Posterior cingulate gyrus (tissue), 11 donors: ENCODE measurements at regions not wholly inside any gene's neighbourhood (a gene's known extent, or its start where the extent isn't known, plus 50 kb on each side); places are given as distances from the start of the nearest gene placed in this dataset.
"Not testable (repeated sequence)": the region's sequence is repeated elsewhere in the genome, so short reads cannot be mapped to it uniquely, and the experiment has no call there.

ENCODE experiments used
- DNase-seq, 10 donors: peaks; one replicate each; pipeline versions ENCODE4 v3.0.0 to v3.0.0-alpha.2; 2020 to 2021; ENCODE audit warnings: mixed read lengths in 3 of 10
- intact Hi-C: fragments of 100-400 bp; cut with DNase I; formaldehyde crosslinking; loops from one replicate; pipeline ENCODE4 v1.15.1; 2023

- intact Hi-C loops, result no loop called here
- DNase-seq, result no peak
These were observed 266.4 kb downstream of the PYDC2 start for GRCh38 chr3:191727338-191727737.

- intact Hi-C loops, result no loop called here
- no peak for DNase-seq
These were observed 267.2 kb downstream of the PYDC2 start for GRCh38 chr3:191728186-191728585.

- intact Hi-C loops, result no loop called here
- no peak for DNase-seq
These were observed 276.8 kb downstream of the PYDC2 start for GRCh38 chr3:191737742-191738141.

GRCh38 chr3:191740712-191741111 lies 279.7 kb downstream of the PYDC2 start:
- DNase-seq, result no peak
- intact Hi-C loops, result no loop called here

- intact Hi-C loops, DNase-seq: not testable (repeated sequence)
These were observed 280.9 kb downstream of the PYDC2 start for GRCh38 chr3:191741847-191742350.

- DNase-seq, result no peak
- intact Hi-C loops, result no loop called here
These were observed 282.3 kb downstream of the PYDC2 start for GRCh38 chr3:191743283-191743682.

- no peak for DNase-seq
- intact Hi-C loops, result no loop called here
These were observed 289.7 kb downstream of the PYDC2 start for GRCh38 chr3:191750618-191751017.

GRCh38 chr3:191753196-191753595 lies 292.2 kb downstream of the PYDC2 start:
- intact Hi-C loops, result no loop called here
- no peak for DNase-seq

- DNase-seq, result no peak
- intact Hi-C loops, result no loop called here
These were observed 300.9 kb downstream of the PYDC2 start for GRCh38 chr3:191761906-191762305.

GRCh38 chr3:191762323-191762960 lies 301.5 kb downstream of the PYDC2 start:
- intact Hi-C loops, result no loop called here
- DNase-seq, result no peak

- peak in 1 of 10 donors; percentile 30 for DNase-seq
- intact Hi-C loops, result no loop called here
These were observed 307.5 kb downstream of the PYDC2 start for GRCh38 chr3:191768421-191768820.

- DNase-seq, result no peak
- intact Hi-C loops, result no loop called here
These were observed 309.6 kb downstream of the PYDC2 start for GRCh38 chr3:191770541-191770940.

GRCh38 chr3:191774485-191774884 lies 313.5 kb downstream of the PYDC2 start:
- no peak for DNase-seq
- intact Hi-C loops, result no loop called here

GRCh38 chr3:191775451-191776233 lies 314.7 kb downstream of the PYDC2 start:
- DNase-seq, result no peak
- intact Hi-C loops, result no loop called here

- DNase-seq, result no peak
- intact Hi-C loops, result no loop called here
These were observed 320.1 kb downstream of the PYDC2 start for GRCh38 chr3:191781044-191781443.

- intact Hi-C loops, result no loop called here
- DNase-seq, result no peak
These were observed 322.1 kb downstream of the PYDC2 start for GRCh38 chr3:191783024-191783423.

GRCh38 chr3:191790934-191791333 lies 330.0 kb downstream of the PYDC2 start:
- intact Hi-C loops, result no loop called here
- DNase-seq, result no peak

GRCh38 chr3:191792580-191792979 lies 331.6 kb downstream of the PYDC2 start:
- intact Hi-C loops, result no loop called here
- DNase-seq, result no peak

- no peak for DNase-seq
- intact Hi-C loops, result no loop called here
These were observed 334.2 kb downstream of the PYDC2 start for GRCh38 chr3:191795196-191795595.

- DNase-seq, result no peak
- intact Hi-C loops, result no loop called here
These were observed 336.3 kb downstream of the PYDC2 start for GRCh38 chr3:191797271-191797670.

- no peak for DNase-seq
- intact Hi-C loops, result no loop called here
These were observed 341.7 kb downstream of the PYDC2 start for GRCh38 chr3:191802671-191803070.

GRCh38 chr3:191804935-191805334 lies 344.0 kb downstream of the PYDC2 start:
- intact Hi-C loops, result no loop called here
- DNase-seq, result no peak
